ENCODE measurements at regions not wholly inside any gene's neighbourhood (a gene's known extent, or its start where the extent isn't known, plus 50 kb on each side); places are given as distances from the start of the nearest gene placed in this dataset.

- no peak for TF ChIP-seq CTCF (IDR thresholded peaks at IDR 0.05; ENCODE audit: insufficient read depth, low read depth, low read length)
- no peaks in the 10 kb centered on the region for H3K36me3 ChIP-seq (ENCODE audit: control insufficient read depth, insufficient read depth, low read length)
- no peak for DNase-seq (ENCODE audit: low read depth)
- ChIA-PET CTCF (no interaction called here), POLR2A (no interaction called here)
- no peak overlapping the region for H3K4me3 ChIP-seq (ENCODE audit: low read depth, low read length)
- no peaks in the 10 kb centered on the region for H3K27me3 ChIP-seq (ENCODE audit: control insufficient read depth, insufficient read depth, low read length)
These were observed 264.4 kb downstream of the NPIPA8 start for GRCh38 chr16:18072161-18072560.

GRCh38 chr16:18069683-18070082 is 266.9 kb downstream of the NPIPA8 start:
- POLR2A ChIA-PET, result no interaction called here
- no peak for TF ChIP-seq CTCF (IDR thresholded peaks at IDR 0.05; ENCODE audit: insufficient read depth, low read depth, low read length)
- no peaks in the 10 kb centered on the region for H3K27me3 ChIP-seq (ENCODE audit: control insufficient read depth, insufficient read depth, low read length)
- H3K36me3 ChIP-seq (ENCODE audit: control insufficient read depth, insufficient read depth, low read length), result no peaks in the 10 kb centered on the region
- CTCF ChIA-PET, result no interaction called here
- DNase-seq (ENCODE audit: low read depth), result no peak
- H3K4me3 ChIP-seq (ENCODE audit: low read depth, low read length), result no peak overlapping the region

GRCh38 chr16:18068477-18068876 is 268.1 kb downstream of the NPIPA8 start:
- no peak for DNase-seq (ENCODE audit: low read depth)
- Histone ChIP-seq H3K36me3 (ENCODE audit: control insufficient read depth, insufficient read depth, low read length) (no peaks in the 10 kb centered on the region), H3K27me3 (ENCODE audit: control insufficient read depth, insufficient read depth, low read length) (no peaks in the 10 kb centered on the region), H3K4me3 (ENCODE audit: low read depth, low read length) (no peak overlapping the region)
- TF ChIP-seq CTCF (IDR thresholded peaks at IDR 0.05; ENCODE audit: insufficient read depth, low read depth, low read length), result no peak
- POLR2A ChIA-PET, result no interaction called here
- CTCF ChIA-PET, result interaction anchor here (0.8 kb wide), 1 partner anchor 489 kb away, joined by 3 read pairs; no protein-coding TSS in a partner anchor

GRCh38 chr16:18062713-18063112 is 273.8 kb downstream of the NPIPA8 start:
- Histone ChIP-seq H3K36me3 (ENCODE audit: control insufficient read depth, insufficient read depth, low read length) (no peaks in the 10 kb centered on the region), H3K27me3 (ENCODE audit: control insufficient read depth, insufficient read depth, low read length) (no peaks in the 10 kb centered on the region), H3K4me3 (ENCODE audit: low read depth, low read length) (no peak overlapping the region)
- ChIA-PET POLR2A (no interaction called here), CTCF (no interaction called here)
- no peak for TF ChIP-seq CTCF (IDR thresholded peaks at IDR 0.05; ENCODE audit: insufficient read depth, low read depth, low read length)
- no peak for DNase-seq (ENCODE audit: low read depth)

- H3K36me3 ChIP-seq (ENCODE audit: control insufficient read depth, insufficient read depth, low read length), result no peaks in the 10 kb centered on the region
- no peak for DNase-seq (ENCODE audit: low read depth)
- CTCF ChIA-PET, result no interaction called here
- POLR2A ChIA-PET, result no interaction called here
- TF ChIP-seq CTCF (IDR thresholded peaks at IDR 0.05; ENCODE audit: insufficient read depth, low read depth, low read length), result no peak
- no peaks in the 10 kb centered on the region for H3K27me3 ChIP-seq (ENCODE audit: control insufficient read depth, insufficient read depth, low read length)
- no peak overlapping the region for H3K4me3 ChIP-seq (ENCODE audit: low read depth, low read length)
These were observed 276.2 kb downstream of the NPIPA8 start for GRCh38 chr16:18060351-18060750.
